ENCODE measurements at regions not wholly inside any gene's neighbourhood (a gene's known extent, or its start where the extent isn't known, plus 50 kb on each side); places are given as distances from the start of the nearest gene placed in this dataset.

DNA sequence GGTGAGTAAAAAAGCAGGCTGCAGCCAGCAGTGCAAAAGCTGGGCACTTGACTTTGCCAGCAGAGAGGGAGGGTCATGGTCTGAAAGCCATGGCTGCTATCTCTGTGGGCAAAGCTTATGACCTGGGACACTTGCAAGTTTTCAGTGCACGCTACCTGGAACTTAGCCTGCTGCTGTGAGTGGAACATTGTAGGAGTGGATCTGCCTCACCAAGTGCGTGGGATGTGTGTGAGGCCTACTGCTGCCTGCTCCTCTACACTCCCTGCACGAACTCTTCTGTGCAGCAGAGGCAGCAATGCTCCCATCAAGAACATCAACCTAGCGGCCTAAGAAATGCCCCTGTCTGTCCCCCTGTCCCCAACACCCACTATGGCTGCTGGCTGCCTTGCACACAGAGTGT, 344.1 kb upstream of the REG3G start:
- Histone ChIP-seq H4K8ac (ENCODE audit: low read depth, low read length) (no peak overlapping the region), H2BK12ac (ENCODE audit: low read length) (no peak overlapping the region), H2BK15ac (ENCODE audit: low read length) (no peak overlapping the region), H3K79me1 (ENCODE audit: low read depth, low read length) (no peaks in the 10 kb centered on the region), H3K4me1 (ENCODE audit: control insufficient read depth in 2 of 2, insufficient read depth in 1 of 2, low read depth in 1 of 2, low read length in 2 of 2) (no peaks in the 10 kb centered on the region), H3K9ac (ENCODE audit: low read depth, low read length, poor library complexity) (no peak overlapping the region), H2BK120ac (ENCODE audit: low read depth, low read length) (no peak overlapping the region), H4K91ac (ENCODE audit: low read depth, low read length, poor library complexity) (no peak overlapping the region), H3K9me3 (replicated peaks in 1 of 2; ENCODE audit: control insufficient read depth in 2 of 2, insufficient read depth in 1 of 2, low read depth in 1 of 2, low read length in 2 of 2) (no peaks in the 10 kb centered on the region), H3K18ac (ENCODE audit: low read length) (no peak overlapping the region), H2BK5ac (ENCODE audit: low read length) (no peak overlapping the region), H3K27me3 (ENCODE audit: control insufficient read depth in 3 of 3, insufficient read depth in 3 of 3, low read depth in 1 of 3, low read length in 3 of 3) (no peaks in the 10 kb centered on the region), H2AK5ac (ENCODE audit: low read depth, low read length) (no peak overlapping the region), H3K4ac (ENCODE audit: low read length) (no peak overlapping the region), H3K36me3 (replicated peaks in 1 of 2; ENCODE audit: control insufficient read depth in 2 of 2, insufficient read depth in 2 of 2, low read length in 2 of 2) (no peaks in the 10 kb centered on the region), H3K23ac (ENCODE audit: low read depth, low read length, poor library complexity) (no peak overlapping the region), H3K4me3 (ENCODE audit: low read length in 2 of 2) (no peak overlapping the region), H3K27ac (replicated peaks; ENCODE audit: low read length) (no peak overlapping the region), H2AFZ (ENCODE audit: low read length) (no peak overlapping the region), H3K14ac (ENCODE audit: low read length) (no peak overlapping the region), H3K4me2 (ENCODE audit: insufficient read depth, low read length, poor library complexity, severe bottlenecking) (no peak overlapping the region)
- no CpG with 5 or more reads among the region's 4 CpGs for WGBS, 2 donors (ENCODE audit: extremely low coverage in 2 of 2, insufficient read length in 2 of 2, insufficient replicate concordance in 1 of 2)
- no peak for DNase-seq (ENCODE audit: low spot score)

- Histone ChIP-seq H2BK15ac (ENCODE audit: low read length) (no peak overlapping the region), H3K9ac (ENCODE audit: low read depth, low read length, poor library complexity) (no peak overlapping the region), H3K9me3 (replicated peaks in 1 of 2; ENCODE audit: control insufficient read depth in 2 of 2, insufficient read depth in 1 of 2, low read depth in 1 of 2, low read length in 2 of 2) (no peaks in the 10 kb centered on the region), H2BK12ac (ENCODE audit: low read length) (no peak overlapping the region), H3K27ac (replicated peaks; ENCODE audit: low read length) (no peak overlapping the region), H3K23ac (ENCODE audit: low read depth, low read length, poor library complexity) (no peak overlapping the region), H3K79me1 (ENCODE audit: low read depth, low read length) (no peaks in the 10 kb centered on the region), H2BK5ac (ENCODE audit: low read length) (no peak overlapping the region), H2AK5ac (ENCODE audit: low read depth, low read length) (no peak overlapping the region), H4K91ac (ENCODE audit: low read depth, low read length, poor library complexity) (no peak overlapping the region), H3K4me1 (ENCODE audit: control insufficient read depth in 2 of 2, insufficient read depth in 1 of 2, low read depth in 1 of 2, low read length in 2 of 2) (no peaks in the 10 kb centered on the region), H3K36me3 (replicated peaks in 1 of 2; ENCODE audit: control insufficient read depth in 2 of 2, insufficient read depth in 2 of 2, low read length in 2 of 2) (no peaks in the 10 kb centered on the region), H3K4ac (ENCODE audit: low read length) (no peak overlapping the region), H4K8ac (ENCODE audit: low read depth, low read length) (no peak overlapping the region), H2AFZ (ENCODE audit: low read length) (no peak overlapping the region), H3K4me2 (ENCODE audit: insufficient read depth, low read length, poor library complexity, severe bottlenecking) (no peak overlapping the region), H3K14ac (ENCODE audit: low read length) (peak overlapping the region; percentile 10), H3K27me3 (ENCODE audit: control insufficient read depth in 3 of 3, insufficient read depth in 3 of 3, low read depth in 1 of 3, low read length in 3 of 3) (no peaks in the 10 kb centered on the region), H2BK120ac (ENCODE audit: low read depth, low read length) (no peak overlapping the region), H3K4me3 (ENCODE audit: low read length in 2 of 2) (no peak overlapping the region), H3K18ac (ENCODE audit: low read length) (no peak overlapping the region)
- no CpG with 5 or more reads among the region's 3 CpGs for WGBS, 2 donors (ENCODE audit: extremely low coverage in 2 of 2, insufficient read length in 2 of 2, insufficient replicate concordance in 1 of 2)
- DNase-seq (ENCODE audit: low spot score): no peak
These were observed 342.7 kb upstream of the REG3G start for GRCh38 chr2:78682781-78683180.

DNA sequence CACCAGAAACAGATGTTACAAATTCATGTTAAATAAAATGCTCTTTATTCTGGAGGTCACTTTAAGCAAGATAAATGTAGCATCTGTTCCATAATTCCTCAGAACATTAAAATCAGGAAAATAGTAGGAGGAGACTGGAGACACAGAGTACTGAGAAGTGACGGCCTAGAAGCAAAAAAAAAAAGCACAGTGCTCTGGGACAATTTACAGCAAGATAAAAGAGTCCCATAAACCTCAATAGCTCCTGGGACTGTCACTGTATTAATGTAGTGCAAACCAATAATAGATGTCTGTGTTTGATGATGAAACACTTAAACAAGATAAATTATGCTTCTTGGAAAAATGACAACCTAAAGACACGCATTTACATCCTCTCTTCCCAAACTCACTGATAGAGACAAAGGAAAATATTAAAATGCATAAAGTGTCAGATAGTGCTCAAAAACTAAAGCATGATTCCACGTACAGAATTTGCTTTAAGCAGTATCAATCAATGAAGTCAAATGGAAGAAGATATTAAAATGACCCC, 338.8 kb upstream of the REG3G start:
- H3K79me1 ChIP-seq (ENCODE audit: low read depth, low read length): no peaks in the 10 kb centered on the region
- H3K27ac ChIP-seq (replicated peaks; ENCODE audit: low read length): no peak overlapping the region
- no peak for DNase-seq (ENCODE audit: low spot score)
- no peak overlapping the region for H3K4me2 ChIP-seq (ENCODE audit: insufficient read depth, low read length, poor library complexity, severe bottlenecking)
- H4K8ac ChIP-seq (ENCODE audit: low read depth, low read length): no peak overlapping the region
- H3K9ac ChIP-seq (ENCODE audit: low read depth, low read length, poor library complexity): no peak overlapping the region
- H3K36me3 ChIP-seq (replicated peaks in 1 of 2; ENCODE audit: control insufficient read depth in 2 of 2, insufficient read depth in 2 of 2, low read length in 2 of 2): no peaks in the 10 kb centered on the region
- H3K14ac ChIP-seq (ENCODE audit: low read length): no peak overlapping the region
- no peaks in the 10 kb centered on the region for H3K4me1 ChIP-seq (ENCODE audit: control insufficient read depth in 2 of 2, insufficient read depth in 1 of 2, low read depth in 1 of 2, low read length in 2 of 2)
- no peak overlapping the region for H3K4ac ChIP-seq (ENCODE audit: low read length)
- no peak overlapping the region for H2BK12ac ChIP-seq (ENCODE audit: low read length)
- H2AK5ac ChIP-seq (ENCODE audit: low read depth, low read length): no peak overlapping the region
- H3K9me3 ChIP-seq (replicated peaks in 1 of 2; ENCODE audit: control insufficient read depth in 2 of 2, insufficient read depth in 1 of 2, low read depth in 1 of 2, low read length in 2 of 2): no peaks in the 10 kb centered on the region
- no peak overlapping the region for H2BK5ac ChIP-seq (ENCODE audit: low read length)
- H3K27me3 ChIP-seq (ENCODE audit: control insufficient read depth in 3 of 3, insufficient read depth in 3 of 3, low read depth in 1 of 3, low read length in 3 of 3): no peaks in the 10 kb centered on the region
- no peak overlapping the region for H2BK120ac ChIP-seq (ENCODE audit: low read depth, low read length)
- no CpG with 5 or more reads among the region's 3 CpGs for WGBS, 2 donors (ENCODE audit: extremely low coverage in 2 of 2, insufficient read length in 2 of 2, insufficient replicate concordance in 1 of 2)
- no peak overlapping the region for H3K23ac ChIP-seq (ENCODE audit: low read depth, low read length, poor library complexity)
- H2BK15ac ChIP-seq (ENCODE audit: low read length): no peak overlapping the region
- no peak overlapping the region for H2AFZ ChIP-seq (ENCODE audit: low read length)
- H3K4me3 ChIP-seq (ENCODE audit: low read length in 2 of 2): no peak overlapping the region
- no peak overlapping the region for H4K91ac ChIP-seq (ENCODE audit: low read depth, low read length, poor library complexity)
- H3K18ac ChIP-seq (ENCODE audit: low read length): no peak overlapping the region

DNA sequence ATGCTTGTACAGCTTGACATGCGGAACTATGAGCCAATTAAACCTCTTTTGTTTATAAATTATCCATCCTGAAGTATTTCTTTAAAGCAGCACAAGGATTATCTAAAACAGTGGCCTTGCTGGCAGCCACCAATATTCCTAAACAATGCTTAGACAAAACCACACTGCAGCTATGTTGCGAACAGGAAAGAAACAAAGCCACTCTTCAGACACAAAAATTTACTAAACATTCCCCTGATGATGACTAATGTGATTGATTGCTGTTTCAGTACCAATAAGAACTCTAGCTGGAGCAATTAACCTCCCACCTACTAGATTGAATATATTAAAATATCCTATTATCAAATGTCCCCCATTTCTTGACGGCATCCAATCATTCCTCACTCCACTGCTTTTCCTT, 325.8 kb upstream of the REG3G start:
- no peak overlapping the region for H3K27ac ChIP-seq (replicated peaks; ENCODE audit: low read length)
- H3K4me1 ChIP-seq (ENCODE audit: control insufficient read depth in 2 of 2, insufficient read depth in 1 of 2, low read depth in 1 of 2, low read length in 2 of 2): peaks cover 0 to 2% of the 10 kb centered on the region in 2 donors
- H2BK15ac ChIP-seq (ENCODE audit: low read length): no peak overlapping the region
- H3K23ac ChIP-seq (ENCODE audit: low read depth, low read length, poor library complexity): no peak overlapping the region
- H3K36me3 ChIP-seq (replicated peaks in 1 of 2; ENCODE audit: control insufficient read depth in 2 of 2, insufficient read depth in 2 of 2, low read length in 2 of 2): no peaks in the 10 kb centered on the region
- no peak for DNase-seq (ENCODE audit: low spot score)
- no peaks in the 10 kb centered on the region for H3K79me1 ChIP-seq (ENCODE audit: low read depth, low read length)
- WGBS, 2 donors (ENCODE audit: extremely low coverage in 2 of 2, insufficient read length in 2 of 2, insufficient replicate concordance in 1 of 2): no CpG with 5 or more reads among the region's 3 CpGs
- no peak overlapping the region for H3K9ac ChIP-seq (ENCODE audit: low read depth, low read length, poor library complexity)
- H2BK120ac ChIP-seq (ENCODE audit: low read depth, low read length): no peak overlapping the region
- no peak overlapping the region for H3K4me3 ChIP-seq (ENCODE audit: low read length in 2 of 2)
- no peak overlapping the region for H3K18ac ChIP-seq (ENCODE audit: low read length)
- H4K91ac ChIP-seq (ENCODE audit: low read depth, low read length, poor library complexity): no peak overlapping the region
- H3K9me3 ChIP-seq (replicated peaks in 1 of 2; ENCODE audit: control insufficient read depth in 2 of 2, insufficient read depth in 1 of 2, low read depth in 1 of 2, low read length in 2 of 2): no peaks in the 10 kb centered on the region
- H4K8ac ChIP-seq (ENCODE audit: low read depth, low read length): no peak overlapping the region
- H2BK12ac ChIP-seq (ENCODE audit: low read length): no peak overlapping the region
- H3K27me3 ChIP-seq (ENCODE audit: control insufficient read depth in 3 of 3, insufficient read depth in 3 of 3, low read depth in 1 of 3, low read length in 3 of 3): no peaks in the 10 kb centered on the region
- H2BK5ac ChIP-seq (ENCODE audit: low read length): no peak overlapping the region
- no peak overlapping the region for H3K4me2 ChIP-seq (ENCODE audit: insufficient read depth, low read length, poor library complexity, severe bottlenecking)
- no peak overlapping the region for H3K14ac ChIP-seq (ENCODE audit: low read length)
- no peak overlapping the region for H2AK5ac ChIP-seq (ENCODE audit: low read depth, low read length)
- no peak overlapping the region for H2AFZ ChIP-seq (ENCODE audit: low read length)
- no peak overlapping the region for H3K4ac ChIP-seq (ENCODE audit: low read length)
